Thoracic aorta (tissue), 2 donors: ENCODE measurements at regions not wholly inside any gene's neighbourhood (a gene's known extent, or its start where the extent isn't known, plus 50 kb on each side); places are given as distances from the start of the nearest gene placed in this dataset.

Experiments used
- ATAC-seq: fragments of 150-250 bp; one replicate; pipeline ENCODE4 v1.8.0; 2017; ENCODE audit warnings: low read depth; ENCODE audit not compliant: insufficient number of reproducible peaks, low FRiP score
- DNase-seq: peaks from one replicate; pipeline ENCODE4 v3.0.0-alpha.2; 2020; ENCODE audit warnings: low spot score
- H3K27ac ChIP-seq, 2 donors: fragments of 200-600 bp; sonication (generic); 1 replicate in 1 of 2; 2 replicates in 1 of 2; pipeline ENCODE4 v1.5.1; 2016; ENCODE audit warnings: mild to moderate bottlenecking in 2 of 2, moderate library complexity in 2 of 2
- H3K27me3 ChIP-seq: fragments of 200-600 bp; sonication (generic); replicated peaks from 2 replicates; pipeline ENCODE4 v1.6.0; 2016; ENCODE audit warnings: mild to moderate bottlenecking; ENCODE audit not compliant: insufficient read depth
- H3K36me3 ChIP-seq: fragments of 200-600 bp; sonication (generic); one replicate; pipeline ENCODE4 v1.5.1; 2016
- H3K4me1 ChIP-seq, 2 donors: fragments of 200-600 bp; sonication (generic); 1 replicate in 1 of 2; 2 replicates in 1 of 2; pipeline versions ENCODE4 v1.5.1 to v1.6.0; 2016; ENCODE audit warnings: low read depth in 2 of 2, mild to moderate bottlenecking in 1 of 2; ENCODE audit not compliant: control insufficient read depth in 1 of 2
- H3K4me3 ChIP-seq: fragments of 200-600 bp; sonication (generic); 2 replicates; pipeline ENCODE4 v1.5.1; 2016; ENCODE audit warnings: mild to moderate bottlenecking
- H3K9me3 ChIP-seq: fragments of 200-600 bp; sonication (generic); 2 replicates; pipeline ENCODE4 v1.5.1; 2016
- CTCF ChIP-seq: fragments of 200-600 bp; sonication (generic); IDR thresholded peaks from one replicate; pipeline ENCODE4 v1.5.1; 2019; ENCODE audit warnings: antibody characterized with exemption

- Histone ChIP-seq H3K4me3 (no peak overlapping the region), H3K27ac (no peak overlapping the region), H3K4me1 (no peaks in the 10 kb centered on the region), H3K27me3 (no peaks in the 10 kb centered on the region), H3K36me3 (no peaks in the 10 kb centered on the region), H3K9me3 (no peaks in the 10 kb centered on the region)
- ATAC-seq (no peak), DNase-seq (no peak)
- no peak for TF ChIP-seq CTCF
These were observed 105.1 kb downstream of the BCL2L11 start for GRCh38 chr2:111225856-111226255.

- Histone ChIP-seq H3K4me3 (no peak overlapping the region), H3K4me1 (no peaks in the 10 kb centered on the region), H3K9me3 (no peaks in the 10 kb centered on the region), H3K27ac (no peak overlapping the region), H3K27me3 (no peaks in the 10 kb centered on the region), H3K36me3 (no peaks in the 10 kb centered on the region)
- DNase-seq, result no peak
- TF ChIP-seq CTCF, result no peak
- no peak for ATAC-seq
These were observed 106.4 kb downstream of the BCL2L11 start for GRCh38 chr2:111226876-111227700.

- Histone ChIP-seq H3K27me3 (no peaks in the 10 kb centered on the region), H3K4me1 (no peaks in the 10 kb centered on the region), H3K27ac (no peak overlapping the region), H3K36me3 (no peaks in the 10 kb centered on the region), H3K9me3 (no peaks in the 10 kb centered on the region), H3K4me3 (no peak overlapping the region)
- no peak for ATAC-seq
- TF ChIP-seq CTCF, result no peak
- no peak for DNase-seq
These were observed 107.0 kb downstream of the BCL2L11 start for GRCh38 chr2:111227716-111228141.

GRCh38 chr2:111231532-111232252 is 111.0 kb downstream of the BCL2L11 start:
- no peak for ATAC-seq
- H3K9me3 ChIP-seq, result no peaks in the 10 kb centered on the region
- no peaks in the 10 kb centered on the region for H3K27me3 ChIP-seq
- H3K36me3 ChIP-seq, result no peaks in the 10 kb centered on the region
- H3K4me3 ChIP-seq, result no peak overlapping the region
- peaks cover 0 to 11% of the 10 kb centered on the region in 2 donors for H3K4me1 ChIP-seq
- no peak for TF ChIP-seq CTCF
- H3K27ac ChIP-seq, result no peak overlapping the region
- no peak for DNase-seq

DNA sequence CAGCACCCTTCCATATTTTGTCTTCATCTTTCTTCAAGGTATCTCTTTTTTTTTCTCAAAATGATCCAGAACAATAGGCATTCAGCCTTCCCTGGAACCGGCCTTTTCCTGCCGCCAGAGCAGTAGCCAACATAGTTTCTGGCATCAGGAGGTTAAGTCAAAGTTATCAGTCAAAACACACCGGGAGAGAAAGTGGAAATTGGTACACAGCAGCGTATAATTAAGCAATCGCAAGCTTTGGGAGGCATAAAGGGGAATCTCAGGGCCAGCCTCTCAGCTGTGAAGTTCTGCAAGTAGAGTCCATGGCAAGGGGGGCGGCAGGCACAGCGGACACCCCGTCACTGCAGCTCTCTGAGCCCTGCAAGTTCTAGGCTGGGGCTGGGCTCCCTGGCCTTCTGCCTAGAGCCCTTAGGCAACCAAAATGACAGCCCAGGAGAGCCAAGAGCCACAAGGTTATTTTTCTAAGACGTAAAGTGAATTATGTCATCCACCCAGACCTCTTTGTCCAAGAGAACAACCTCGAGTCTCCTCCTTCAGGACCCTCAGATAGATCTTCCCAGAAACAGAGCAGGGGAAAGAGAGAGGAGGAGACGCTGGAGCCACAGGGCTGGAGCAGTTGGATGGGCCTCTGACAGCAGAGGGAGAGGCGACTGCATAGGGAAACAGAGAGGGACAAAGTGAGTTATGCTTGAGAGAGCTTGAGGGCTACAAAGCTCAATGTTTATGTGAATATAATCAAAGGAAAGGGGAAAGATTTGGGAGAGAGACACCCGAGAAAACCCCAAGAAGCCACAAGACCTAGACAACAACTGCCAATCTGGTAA is 114.7 kb downstream of the BCL2L11 start:
- H3K9me3 ChIP-seq, result no peaks in the 10 kb centered on the region
- H3K4me3 ChIP-seq, result no peak overlapping the region
- peaks cover 0 to 11% of the 10 kb centered on the region in 2 donors for H3K4me1 ChIP-seq
- TF ChIP-seq CTCF, result no peak
- no peak overlapping the region for H3K27ac ChIP-seq
- no peaks in the 10 kb centered on the region for H3K36me3 ChIP-seq
- H3K27me3 ChIP-seq, result no peaks in the 10 kb centered on the region
- no peak for ATAC-seq
- DNase-seq, result no peak
